ENCODE measurements at regions not wholly inside any gene's neighbourhood (a gene's known extent, or its start where the extent isn't known, plus 50 kb on each side); places are given as distances from the start of the nearest gene placed in this dataset.
"Not testable (repeated sequence)": the region's sequence is repeated elsewhere in the genome, so short reads cannot be mapped to it uniquely, and the experiment has no call there.

DNA sequence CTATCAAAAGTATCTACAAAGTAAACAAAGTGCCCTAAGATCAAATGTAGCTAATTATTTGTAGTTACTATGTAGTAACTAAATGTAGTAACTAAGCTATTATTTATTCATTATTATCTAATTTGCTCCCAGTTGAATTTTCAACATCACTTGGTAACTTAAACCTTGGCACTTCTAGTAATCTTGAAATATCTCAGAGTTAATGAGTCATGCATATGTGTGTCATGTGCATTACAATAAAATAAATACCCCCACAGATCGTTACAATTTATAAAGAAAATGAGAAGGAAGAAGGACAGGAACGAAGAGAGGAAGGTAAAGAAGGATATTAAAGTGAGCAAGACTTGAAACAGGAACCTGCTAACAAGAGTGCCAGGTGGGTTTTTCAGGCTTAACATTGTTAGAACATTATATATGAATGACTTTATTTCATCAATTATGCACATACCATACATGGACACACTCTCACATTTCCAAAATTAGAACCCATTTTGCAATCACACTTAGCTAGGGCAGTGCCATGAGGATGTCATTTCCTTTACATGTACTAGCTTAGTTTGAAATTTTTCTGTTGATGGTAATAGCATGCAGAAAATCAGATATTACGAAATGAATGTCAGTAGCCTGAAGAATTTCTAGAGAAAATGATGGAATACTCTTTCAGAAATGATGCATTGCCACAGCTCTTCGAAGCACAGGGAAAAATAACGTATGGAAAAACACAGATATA, 1670.4 kb upstream of the AGA start:
- DNase-seq (ENCODE audit: low read depth in 2 of 2), result no peak

DNA sequence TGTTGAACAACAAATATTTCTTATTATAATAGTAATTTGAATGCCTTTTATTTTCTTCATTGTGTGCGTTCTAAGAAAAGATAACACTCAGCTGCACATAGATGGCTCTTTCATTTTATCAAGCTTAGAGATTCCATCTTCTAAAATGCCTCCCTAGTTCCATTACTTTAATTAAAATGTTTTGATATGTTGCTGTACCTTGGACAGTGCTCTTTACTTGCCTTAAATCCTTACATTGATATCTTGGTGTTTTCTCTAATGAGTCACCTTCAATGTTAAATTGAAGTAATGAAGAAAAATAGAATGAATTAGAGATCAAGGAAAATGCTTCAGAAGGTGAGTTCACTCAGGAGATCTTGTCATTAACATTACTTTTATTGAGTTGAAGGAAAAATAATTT, 1672.4 kb upstream of the AGA start:
- DNase-seq (ENCODE audit: low read depth in 2 of 2), result no peak

DNA sequence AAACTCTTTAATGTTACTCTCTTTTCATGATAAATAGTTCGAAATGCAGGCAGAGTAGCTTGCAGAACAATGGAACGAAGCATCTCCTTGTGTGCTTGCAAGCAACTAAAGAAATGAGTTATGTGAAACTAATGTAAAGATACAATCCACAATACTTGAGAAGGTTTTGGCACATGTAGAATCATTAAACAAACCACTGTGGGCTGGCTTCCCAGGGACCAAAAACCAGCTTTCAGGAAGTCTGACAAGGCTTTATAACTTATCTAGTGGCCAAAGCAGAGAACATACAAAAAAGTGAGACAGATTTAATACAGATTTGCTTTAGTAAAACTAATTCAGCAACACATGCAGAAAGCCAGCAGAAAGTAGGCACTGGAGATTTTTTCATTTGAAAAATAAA, 1673.8 kb upstream of the AGA start:
- DNase-seq (ENCODE audit: low read depth in 2 of 2), result no peak

DNA sequence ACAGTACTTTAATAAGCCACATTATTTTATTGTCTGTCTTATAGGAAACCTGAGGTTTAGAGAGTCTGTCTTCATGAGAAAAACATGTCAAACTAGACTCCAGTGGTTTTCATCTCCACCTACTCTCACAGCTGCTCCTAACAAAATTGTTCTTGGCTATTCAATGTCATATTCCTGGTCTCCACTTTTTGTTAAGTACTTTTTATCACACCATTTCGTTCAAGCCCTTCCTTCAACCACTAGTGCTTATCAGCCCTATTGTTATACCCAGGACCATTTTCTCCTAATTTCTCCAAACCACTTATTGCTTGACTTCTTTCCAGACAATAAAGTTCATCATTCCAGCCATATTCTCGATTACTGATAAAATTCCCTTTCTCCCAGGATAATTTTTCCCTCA, 1674.3 kb upstream of the AGA start:
- no peak for DNase-seq (ENCODE audit: low read depth in 2 of 2)

DNA sequence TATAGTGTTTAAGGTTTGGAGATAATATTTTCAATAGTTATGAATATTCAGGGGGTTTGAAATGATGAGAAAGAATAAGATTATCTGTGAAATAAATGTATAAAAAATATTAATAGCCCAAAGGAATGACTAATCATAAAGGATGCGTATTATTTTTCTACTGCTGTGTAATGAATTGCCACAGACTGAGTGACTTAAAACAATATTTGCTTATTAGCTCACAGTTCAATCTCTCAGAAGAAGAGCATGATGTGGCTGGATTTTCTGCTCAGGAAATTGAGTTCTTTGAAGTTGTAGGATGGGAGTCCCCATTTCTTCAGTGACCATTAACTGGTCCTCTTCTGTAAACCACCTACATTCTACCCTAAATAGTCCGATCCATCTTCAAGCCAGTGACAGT, 1680.8 kb upstream of the AGA start:
- no peak for DNase-seq (ENCODE audit: low read depth in 2 of 2)

DNA sequence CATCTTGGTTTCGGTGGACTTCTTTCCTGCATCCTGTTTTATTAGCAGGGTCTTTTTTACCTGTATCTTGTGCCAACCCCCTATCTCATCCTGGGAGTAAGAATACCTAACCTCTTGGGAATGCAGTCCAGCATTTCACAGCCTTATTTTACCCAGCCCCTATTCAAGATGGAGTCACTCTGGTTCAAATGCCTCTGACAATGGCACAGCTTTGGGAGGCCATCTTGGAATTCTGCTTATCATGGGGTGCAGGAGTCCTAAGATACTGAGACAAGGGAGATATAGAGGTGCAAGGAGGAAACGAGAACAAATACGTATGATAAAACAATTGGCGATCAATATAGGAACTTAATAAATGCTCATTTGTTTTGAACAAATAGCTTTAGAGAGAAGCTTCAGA, 1682.2 kb upstream of the AGA start:
- DNase-seq (ENCODE audit: low read depth in 2 of 2), result no peak

DNA sequence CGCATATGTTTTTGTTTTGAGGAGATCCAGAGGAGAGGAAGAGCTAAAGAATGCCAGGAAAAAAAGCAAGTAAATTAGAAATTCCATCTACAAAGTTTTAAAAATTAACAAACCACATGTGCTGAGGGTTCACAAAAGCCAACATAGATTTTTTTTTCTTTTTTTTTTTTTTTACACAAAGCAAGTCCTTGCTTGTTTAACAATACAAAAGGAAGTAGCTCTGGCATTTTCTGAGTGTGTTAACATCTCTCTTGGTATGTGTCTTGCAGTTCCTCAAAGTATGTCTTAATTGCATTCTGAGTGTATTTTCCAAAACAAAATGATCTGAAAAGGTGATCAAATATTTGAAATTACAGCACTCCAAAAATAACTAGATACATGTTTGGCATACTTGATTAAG, 1682.7 kb upstream of the AGA start:
- no peak for DNase-seq (ENCODE audit: low read depth in 2 of 2)

DNA sequence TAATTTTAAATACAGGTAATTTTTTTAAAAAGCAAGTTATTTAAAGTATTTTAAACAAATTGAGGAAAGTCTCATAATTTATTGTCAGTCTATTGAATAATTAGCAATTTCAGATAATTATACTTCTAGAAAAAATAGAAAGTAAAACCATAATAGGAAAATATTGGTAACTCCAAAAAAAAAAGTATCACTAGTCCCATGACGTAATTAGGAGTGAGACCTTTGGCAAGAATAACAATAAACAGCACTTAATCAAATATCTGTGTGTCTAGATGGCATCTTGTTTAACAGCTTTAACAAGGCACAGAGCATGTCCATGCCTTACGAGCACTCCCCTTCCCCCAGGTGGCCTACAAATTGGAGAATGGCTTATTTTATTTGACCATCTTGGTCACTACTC, 1683.6 kb upstream of the AGA start:
- DNase-seq (ENCODE audit: low read depth in 2 of 2), result no peak

DNA sequence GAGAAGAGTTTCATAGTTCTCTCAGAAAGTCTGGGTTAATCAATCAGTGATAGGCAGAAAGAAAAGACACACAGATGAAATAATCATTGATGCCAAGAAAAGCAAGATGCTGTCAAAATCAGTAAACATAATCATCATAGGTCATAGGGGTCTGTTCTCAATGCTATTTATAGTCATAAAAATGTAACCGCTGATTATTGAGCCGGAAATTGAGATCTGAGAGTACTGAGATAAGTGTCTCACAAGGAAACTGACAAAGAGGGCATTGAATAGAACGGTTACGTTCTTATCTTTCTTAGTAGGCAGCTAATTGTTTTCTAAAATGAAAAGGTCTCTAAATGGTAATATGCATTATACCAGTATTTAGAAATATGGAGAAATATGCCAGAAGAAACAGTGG, 1686.1 kb upstream of the AGA start:
- no peak for DNase-seq (ENCODE audit: low read depth in 2 of 2)

DNA sequence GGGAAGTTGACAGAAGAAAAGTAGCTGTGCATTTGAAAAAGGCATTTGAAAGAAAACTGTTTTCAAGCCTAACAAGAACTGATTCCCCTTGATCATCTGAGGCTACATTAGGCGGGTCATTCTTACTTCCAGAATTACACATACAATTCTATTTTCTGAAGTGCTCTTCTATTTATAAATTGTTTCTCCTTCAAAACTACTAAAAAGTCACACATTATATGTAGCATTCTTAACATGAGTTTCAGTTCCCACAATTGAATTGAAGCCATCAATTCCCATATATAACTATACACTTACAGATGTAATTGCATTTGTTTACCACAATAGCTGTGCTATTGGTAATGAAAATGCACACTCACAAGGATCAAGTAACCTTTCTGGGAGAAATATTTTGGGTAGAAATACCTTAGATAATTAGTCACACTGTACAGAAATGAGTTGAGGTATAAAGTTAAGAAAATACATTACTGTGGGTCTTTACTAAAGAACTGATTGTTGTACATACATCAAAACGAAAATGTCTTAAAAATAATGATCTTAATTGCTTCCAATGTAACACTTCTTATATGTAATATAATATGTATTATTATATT, 1688.0 kb upstream of the AGA start:
- DNase-seq (ENCODE audit: low read depth in 2 of 2), result no peak

DNA sequence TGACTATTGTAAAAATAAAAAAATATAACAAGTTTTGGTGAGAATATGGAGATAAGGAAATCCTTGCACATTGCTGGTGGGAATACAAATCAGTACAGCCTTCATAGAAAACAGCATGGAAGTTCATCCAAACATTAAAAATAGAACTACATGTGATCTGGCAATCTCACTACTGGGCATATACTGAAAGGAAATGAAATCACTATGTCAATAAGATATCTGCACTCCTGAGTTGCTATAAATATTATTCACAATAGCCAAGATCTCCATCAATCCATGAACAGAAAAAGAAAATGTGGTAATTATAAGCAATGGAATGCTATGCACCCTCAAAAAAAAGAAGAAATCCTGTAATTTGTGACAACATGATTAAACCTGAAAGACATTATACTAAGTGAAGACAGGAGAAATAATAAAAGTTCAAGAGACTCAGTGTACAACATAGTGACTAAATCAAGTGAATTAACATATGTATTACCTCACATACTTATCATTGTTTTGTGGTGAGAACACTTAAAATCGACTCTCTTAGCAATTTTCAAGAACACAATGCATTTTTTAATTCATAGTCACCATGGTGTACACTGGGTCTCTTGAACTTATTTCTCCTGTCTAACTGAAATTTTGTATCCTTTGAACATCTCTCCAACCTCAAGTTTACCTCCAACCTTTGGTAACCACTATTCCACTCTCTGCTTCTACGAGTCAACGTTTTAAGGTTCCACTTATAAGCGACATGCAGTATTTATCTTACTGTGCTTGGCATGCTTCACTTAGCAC, 1703.7 kb upstream of the AGA start:
- DNase-seq (ENCODE audit: low read depth in 2 of 2), result no peak

DNA sequence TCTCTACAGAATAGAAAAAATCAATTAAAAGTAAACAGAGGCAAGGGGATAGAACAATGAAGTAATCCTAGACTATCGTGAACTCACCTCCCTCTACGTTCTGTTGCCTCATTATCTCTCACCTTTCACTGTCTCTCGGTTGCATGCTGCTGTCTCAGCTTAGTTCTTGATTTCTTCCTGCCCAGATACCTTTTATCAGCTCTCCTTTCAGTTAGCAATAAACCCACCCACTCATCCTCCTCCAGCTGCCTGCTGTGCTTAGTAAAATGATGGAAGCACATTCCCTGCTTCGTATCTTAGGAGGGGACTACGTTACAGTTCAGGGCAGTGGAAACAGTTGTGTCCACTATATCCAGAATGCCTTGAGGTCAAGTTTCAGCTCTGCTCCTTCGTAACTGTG, 1709.5 kb upstream of the AGA start:
- DNase-seq (ENCODE audit: low read depth in 2 of 2), result no peak

DNA sequence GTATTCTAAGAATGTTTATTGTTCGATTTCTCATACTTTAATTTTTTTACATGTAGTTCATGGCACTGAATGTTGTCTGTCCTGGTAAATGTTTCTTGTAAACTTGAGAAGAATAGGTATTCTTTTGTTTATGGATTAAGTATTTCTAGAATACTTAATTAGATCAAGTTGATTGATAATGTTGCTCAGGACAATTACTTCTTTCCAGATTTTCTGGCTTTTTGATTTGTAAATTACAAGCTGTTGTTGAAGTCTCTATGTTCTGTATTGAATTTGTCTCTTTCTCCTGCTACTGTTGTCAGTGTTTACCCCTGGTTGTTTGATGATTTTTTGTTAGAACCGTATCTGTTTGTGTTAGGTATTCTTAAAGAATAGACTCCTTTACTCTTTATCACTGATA, 1720.9 kb upstream of the AGA start:
- no peak for DNase-seq (ENCODE audit: low read depth in 2 of 2)

DNA sequence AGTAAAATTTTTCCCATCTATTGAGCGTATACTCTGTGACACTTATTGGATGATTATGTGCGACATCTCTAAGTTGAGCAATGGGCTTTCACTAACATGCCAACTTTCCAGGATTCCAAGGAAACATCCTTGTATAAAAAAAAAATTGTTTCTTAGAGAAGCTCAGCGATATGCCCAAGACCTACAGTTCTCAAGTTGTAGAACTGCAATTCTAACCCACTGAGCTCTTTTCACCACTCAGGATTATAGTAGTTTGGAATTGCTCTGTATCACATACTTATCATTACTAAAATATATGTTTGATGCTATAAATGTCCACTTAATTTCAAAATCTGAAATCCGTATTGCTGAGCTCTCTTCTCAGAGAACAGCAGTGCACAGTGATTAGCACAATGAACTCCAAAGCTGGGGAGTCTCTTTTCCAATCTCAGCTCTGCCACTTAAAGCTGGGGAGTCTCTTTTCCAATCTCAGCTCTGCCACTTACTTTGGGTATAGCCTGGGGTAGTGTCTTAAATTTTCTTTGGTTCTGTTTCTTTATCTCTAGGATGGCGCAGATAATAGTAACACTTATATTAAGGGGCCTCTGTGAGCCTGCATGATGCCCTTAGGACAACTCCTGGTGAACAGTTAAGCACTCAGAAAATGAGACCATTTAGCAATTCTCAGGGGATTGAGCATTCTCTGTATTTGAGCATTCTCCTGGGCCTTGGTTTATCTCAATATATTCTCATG, 1722.2 kb upstream of the AGA start:
- no peak for DNase-seq (ENCODE audit: low read depth in 2 of 2)

DNA sequence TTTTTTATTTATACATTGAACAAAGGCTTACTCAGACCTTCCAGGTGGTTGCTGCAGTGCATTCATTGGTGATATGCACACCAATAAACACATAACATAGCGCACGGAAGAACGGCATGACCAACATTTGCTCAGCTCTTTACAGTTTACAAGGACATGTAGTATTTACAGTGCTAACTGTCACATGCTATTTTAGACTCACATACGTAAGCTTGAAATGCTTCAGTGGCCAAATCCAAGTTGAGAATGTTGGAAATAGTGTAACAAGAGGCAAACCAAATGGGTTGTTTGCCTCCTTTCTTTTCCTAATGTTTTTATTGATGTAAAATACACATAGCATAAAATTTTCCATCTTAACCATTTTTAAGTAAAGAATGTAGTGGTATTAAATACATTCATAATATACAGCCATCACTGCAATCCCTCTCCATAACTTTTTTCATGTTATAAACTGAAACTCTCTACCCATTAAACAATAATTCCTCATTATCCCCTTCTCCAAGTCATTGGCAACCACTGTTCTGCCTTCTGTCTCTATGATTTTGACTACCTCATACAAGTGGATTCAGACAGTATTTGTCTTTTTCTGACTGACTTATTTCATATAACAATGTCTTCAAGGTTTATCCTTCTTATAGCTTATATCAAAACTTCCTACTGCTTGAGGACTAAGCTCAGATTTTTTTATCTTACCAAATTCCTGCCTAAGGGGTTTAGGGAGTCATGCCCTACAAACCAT, 1722.9 kb upstream of the AGA start:
- no peak for DNase-seq (ENCODE audit: low read depth in 2 of 2)

DNA sequence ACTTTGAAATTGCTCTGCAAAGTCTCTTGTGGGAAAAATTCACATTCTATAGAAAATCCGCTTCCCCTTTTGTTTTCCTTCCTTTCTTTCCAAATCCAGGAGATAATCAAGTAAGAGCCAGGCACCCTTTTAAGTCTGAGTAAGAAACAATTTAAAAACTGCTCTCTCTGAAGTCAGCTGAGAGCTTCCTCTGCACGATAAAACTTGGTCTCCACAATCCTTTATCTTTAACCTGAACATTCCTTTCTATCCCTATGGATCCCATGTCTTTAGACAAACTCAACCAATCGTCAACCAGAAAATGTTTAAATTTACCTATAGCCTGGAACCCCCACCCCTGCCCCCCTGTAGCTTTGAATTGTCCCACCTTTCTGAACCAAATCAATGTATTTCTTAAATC, 1723.6 kb upstream of the AGA start:
- no peak for DNase-seq (ENCODE audit: low read depth in 2 of 2)

DNA sequence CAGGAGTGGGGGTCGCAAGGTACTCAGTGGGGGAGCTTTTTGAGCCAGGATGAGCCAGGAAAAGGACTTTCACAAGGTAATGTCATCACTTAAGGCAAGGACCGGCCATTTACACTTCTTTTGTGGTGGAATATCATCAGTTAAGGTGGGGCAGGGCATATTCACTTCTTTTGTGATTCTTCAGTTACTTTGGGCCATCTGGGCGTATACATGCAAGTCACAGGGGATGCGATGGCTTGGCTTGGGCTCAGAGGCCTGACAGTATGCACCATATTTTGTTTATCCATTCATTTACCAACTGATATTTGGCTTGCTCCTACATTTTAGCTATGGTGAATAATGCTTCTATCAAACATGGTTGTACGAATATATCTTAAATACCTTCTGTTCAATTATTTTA, 1728.1 kb upstream of the AGA start:
- not testable (repeated sequence) for DNase-seq (ENCODE audit: low read depth in 2 of 2)

DNA sequence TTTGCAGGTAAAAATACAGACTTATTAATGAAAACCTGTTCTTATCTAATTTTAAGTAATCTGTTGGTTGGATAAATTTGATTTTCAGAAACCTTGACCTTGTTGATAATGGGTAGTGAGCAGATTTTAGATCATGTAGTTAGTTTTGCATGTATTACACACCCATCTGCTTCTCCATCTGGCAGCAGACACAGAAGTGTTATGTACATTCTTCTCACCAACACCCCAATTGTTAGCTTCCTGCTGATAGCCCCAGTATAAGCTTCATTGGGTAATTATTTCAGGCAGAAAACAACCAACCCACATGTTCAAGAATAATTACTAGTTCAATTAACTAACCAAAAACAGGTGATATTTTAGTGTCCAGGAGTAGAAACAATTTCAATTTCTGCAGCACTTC, 1740.5 kb upstream of the AGA start:
- no peak for DNase-seq (ENCODE audit: low read depth in 2 of 2)

DNA sequence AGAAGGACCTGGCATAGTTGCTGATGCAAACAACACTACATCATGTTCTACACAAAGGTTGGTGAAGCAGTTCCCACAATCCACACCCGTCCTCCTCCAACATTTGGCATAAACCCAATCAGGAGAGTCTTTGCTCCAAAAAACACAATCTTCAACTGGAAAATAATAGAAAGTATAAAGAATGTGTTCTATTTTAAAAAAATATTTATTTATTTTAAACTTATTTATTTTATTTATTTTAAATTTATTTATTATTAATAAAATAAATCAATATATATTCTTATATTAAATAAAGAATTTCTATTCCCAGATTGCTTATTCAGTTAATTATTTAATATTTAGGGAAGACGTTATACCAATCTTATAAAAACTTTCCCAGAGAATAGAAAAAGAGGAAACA, 1753.7 kb upstream of the AGA start:
- DNase-seq (ENCODE audit: low read depth in 2 of 2), result no peak

DNA sequence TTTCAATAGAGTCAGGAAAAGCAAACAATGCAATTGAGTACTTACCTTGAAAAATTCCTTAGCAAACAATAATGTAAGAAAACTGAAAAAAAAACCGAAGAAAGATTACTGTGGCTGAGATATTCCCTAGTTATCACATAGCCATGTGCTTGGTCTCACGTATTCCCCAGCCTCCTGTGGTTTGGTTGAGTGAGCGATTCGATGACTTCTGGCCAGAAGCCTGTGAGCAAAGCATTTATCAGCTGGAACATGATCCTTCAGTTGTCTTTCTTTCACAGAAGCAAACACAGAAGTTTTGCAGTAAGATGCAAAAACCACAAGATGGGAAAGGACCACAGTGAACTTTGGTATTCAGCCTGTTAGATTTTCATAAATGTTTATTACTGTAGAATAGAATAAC, 1754.3 kb upstream of the AGA start:
- no peak for DNase-seq (ENCODE audit: low read depth in 2 of 2)

DNA sequence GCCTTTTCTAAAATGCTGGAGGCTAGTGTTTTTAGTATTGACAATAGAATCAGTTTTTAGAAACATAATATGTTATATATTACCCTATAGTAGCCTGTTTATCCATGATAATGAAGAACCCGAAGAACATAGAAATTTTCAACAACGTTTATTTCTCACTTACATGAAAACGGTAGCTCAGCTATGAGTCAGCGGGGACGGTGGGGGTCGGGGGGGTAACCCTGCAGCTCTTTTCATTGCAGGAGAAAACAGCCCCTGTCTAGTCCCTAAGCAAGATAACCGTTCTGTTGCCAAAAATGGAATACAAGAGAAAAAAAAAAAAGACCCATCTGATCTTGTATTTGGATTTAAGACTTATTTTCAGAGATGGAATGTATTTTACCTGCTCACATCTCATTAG, 1758.4 kb upstream of the AGA start:
- DNase-seq (ENCODE audit: low read depth in 2 of 2), result no peak

DNA sequence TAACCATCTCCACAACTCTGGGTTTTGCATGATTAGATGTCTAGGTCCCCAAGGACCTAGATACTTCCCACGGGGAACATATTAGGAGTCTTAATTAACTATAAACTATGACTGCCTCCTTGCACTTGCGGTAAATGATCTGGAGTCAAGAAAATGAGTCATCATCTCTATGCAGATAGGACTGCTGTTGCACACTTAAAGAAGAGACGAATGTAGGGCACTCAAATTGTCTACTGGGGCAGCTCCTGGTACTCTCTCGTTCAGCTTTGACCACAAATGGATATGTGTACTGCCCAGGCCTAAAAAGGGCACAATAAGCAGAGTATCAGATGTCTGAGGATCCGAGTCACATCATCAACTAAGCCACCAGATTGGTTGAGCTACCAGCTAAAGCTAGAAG, 1783.4 kb upstream of the AGA start:
- DNase-seq (ENCODE audit: low read depth in 2 of 2), result no peak
